NB4 (cell line): ENCODE measurements at regions not wholly inside any gene's neighbourhood (a gene's known extent, or its start where the extent isn't known, plus 50 kb on each side); places are given as distances from the start of the nearest gene placed in this dataset.

Experiments
- DNase-seq: peaks from one replicate; pipeline ENCODE4 v3.0.0; 2010; ENCODE audit warnings: low read depth
- H3K4me3 ChIP-seq: one replicate; pipeline ENCODE4 v1.5.1; 2011; ENCODE audit warnings: mild to moderate bottlenecking, low read depth, low read length, moderate library complexity
- MYC ChIP-seq: IDR thresholded peaks from 2 replicates; pipeline ENCODE4 v1.6.1; 2011; ENCODE audit warnings: low read depth, low read length
- POLR2A ChIP-seq: IDR thresholded peaks from 2 replicates; pipeline ENCODE4 v1.6.1; 2011; ENCODE audit warnings: mild to moderate bottlenecking; ENCODE audit not compliant: insufficient read length; ENCODE audit errors: extremely low read depth
- TF ChIP-seq, protein P1 (sequence below): IDR thresholded peaks from 2 replicates; pipeline ENCODE4 v1.6.1; 2011; ENCODE audit warnings: low read depth, low read length
- TF ChIP-seq, protein P2 (sequence below): IDR thresholded peaks from one replicate; pipeline ENCODE4 v1.5.1; 2012; ENCODE audit warnings: low read depth, low read length

DNA sequence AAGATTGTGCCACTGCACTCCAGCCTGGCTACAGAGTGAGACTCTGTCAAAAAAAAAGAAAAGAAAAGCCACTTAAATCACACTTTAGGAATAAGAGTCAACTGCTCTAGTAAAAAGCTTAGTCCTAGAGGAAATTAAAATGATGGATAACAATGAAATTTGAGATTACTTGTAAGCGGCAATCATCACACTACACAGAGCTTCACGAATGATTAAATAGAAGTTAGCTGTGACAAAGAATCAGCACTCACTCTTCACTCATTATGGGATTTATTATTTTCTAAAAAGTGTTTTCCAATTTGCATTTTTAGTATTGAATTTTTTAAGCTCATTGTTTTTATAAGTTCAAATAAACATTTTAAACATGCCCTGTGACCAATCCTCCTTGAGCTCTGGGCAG is 718.0 kb downstream of the UTRN start:
- H3K4me3 ChIP-seq, result no peak overlapping the region
- DNase-seq, result no peak
- TF ChIP-seq POLR2A, result no peak
- TF ChIP-seq MYC, result no peak
- TF ChIP-seq, protein P1, sequence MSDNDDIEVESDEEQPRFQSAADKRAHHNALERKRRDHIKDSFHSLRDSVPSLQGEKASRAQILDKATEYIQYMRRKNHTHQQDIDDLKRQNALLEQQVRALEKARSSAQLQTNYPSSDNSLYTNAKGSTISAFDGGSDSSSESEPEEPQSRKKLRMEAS, result no peak
- TF ChIP-seq, protein P2, sequence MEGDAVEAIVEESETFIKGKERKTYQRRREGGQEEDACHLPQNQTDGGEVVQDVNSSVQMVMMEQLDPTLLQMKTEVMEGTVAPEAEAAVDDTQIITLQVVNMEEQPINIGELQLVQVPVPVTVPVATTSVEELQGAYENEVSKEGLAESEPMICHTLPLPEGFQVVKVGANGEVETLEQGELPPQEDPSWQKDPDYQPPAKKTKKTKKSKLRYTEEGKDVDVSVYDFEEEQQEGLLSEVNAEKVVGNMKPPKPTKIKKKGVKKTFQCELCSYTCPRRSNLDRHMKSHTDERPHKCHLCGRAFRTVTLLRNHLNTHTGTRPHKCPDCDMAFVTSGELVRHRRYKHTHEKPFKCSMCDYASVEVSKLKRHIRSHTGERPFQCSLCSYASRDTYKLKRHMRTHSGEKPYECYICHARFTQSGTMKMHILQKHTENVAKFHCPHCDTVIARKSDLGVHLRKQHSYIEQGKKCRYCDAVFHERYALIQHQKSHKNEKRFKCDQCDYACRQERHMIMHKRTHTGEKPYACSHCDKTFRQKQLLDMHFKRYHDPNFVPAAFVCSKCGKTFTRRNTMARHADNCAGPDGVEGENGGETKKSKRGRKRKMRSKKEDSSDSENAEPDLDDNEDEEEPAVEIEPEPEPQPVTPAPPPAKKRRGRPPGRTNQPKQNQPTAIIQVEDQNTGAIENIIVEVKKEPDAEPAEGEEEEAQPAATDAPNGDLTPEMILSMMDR, result no peak

DNA sequence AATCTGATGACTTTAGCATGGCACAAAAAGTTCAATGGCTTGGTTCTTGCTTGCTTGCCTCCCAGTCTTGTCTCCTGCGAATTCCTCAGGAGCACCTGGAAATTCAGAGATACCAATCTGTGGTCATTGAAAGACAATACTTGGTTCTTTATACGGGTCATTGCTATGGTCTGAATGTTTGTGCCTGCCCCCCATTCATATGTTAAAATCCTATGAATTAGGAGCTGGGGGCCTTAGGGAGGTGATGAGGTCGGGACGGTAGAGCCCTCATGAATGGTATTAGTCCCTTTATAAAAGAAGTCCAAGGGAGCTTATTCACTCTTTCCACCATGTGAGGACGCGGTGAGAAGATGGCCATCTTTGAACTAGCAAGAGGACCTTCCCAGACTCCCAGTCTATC is 721.8 kb downstream of the UTRN start:
- TF ChIP-seq, protein P2, result no peak
- TF ChIP-seq, protein P1, result no peak
- TF ChIP-seq POLR2A, result no peak
- TF ChIP-seq MYC, result no peak
- DNase-seq, result no peak
- H3K4me3 ChIP-seq, result no peak overlapping the region

DNA sequence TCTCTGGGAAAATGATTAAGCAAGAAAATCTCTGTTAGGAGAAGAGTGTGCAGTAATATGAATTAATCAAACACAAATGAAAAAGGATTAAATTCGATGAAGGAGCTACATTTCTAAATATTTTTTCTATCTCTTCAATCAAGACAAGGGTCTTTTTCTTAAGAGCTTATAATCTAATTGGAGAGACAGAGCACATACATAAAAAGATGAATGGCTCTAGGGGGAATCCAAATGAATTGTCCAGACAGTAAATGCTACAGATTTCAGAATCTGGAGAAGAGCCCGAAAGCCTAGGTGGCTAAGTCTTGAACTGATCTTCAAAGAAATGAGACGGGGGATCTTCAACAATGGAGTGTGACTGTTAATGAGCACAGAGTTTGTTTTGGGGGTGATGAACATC is 723.6 kb downstream of the UTRN start:
- H3K4me3 ChIP-seq, result no peak overlapping the region
- no peak for DNase-seq
- TF ChIP-seq, protein P1, result no peak
- no peak for TF ChIP-seq POLR2A
- TF ChIP-seq, protein P2, result no peak
- TF ChIP-seq MYC, result no peak

DNA sequence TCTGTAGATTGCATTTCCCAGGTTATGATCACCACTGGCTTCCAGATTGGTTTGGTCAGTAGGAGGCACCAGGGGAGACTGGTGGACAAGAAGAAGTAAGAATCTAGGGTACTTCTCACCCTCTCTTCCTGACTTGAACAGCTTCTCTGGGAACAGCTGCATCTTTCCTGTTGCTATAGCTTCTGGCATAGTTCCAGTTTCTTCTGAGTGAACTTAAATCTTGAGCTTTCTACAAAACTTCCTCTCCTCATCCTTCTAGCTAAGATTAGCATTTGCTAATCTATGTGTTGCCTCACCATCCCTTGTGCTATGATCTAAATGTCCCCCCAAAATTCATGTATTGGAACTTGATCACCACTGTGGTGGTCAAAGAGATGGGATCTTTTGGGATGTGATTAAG is 724.6 kb downstream of the UTRN start:
- DNase-seq, result no peak
- TF ChIP-seq, protein P2, result no peak
- TF ChIP-seq, protein P1, result no peak
- TF ChIP-seq POLR2A (no peak), MYC (no peak)
- H3K4me3 ChIP-seq, result no peak overlapping the region

DNA sequence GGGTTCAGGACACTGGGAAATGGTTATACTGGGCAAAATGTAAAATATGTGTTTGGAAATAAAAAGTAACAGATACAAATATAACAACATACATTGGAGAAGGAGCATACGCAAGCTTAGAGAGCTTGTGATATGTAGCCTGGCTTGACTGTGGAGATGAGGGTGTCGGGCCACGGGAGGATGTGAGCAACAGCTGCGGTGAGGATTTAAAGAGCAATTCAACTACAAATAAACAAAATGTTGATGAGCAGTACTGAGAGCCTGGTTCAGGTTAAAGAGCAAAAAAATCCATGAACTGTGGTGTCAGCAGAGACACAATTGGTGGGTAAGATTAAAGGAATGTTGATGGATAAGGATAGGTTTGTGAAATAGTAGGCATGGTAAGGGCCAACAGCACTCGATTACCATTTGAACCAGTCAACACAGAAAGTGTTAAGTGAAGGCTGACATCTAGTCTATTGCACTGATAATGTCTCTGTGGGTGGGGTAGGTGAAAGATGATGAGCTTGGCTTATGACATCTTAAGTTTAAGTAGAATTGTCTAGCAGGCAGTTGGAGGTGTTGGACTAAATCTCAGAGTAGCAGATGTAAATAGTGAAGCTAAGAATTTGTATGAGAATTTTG is 723.2 kb downstream of the EPM2A start:
- TF ChIP-seq MYC, result no peak
- TF ChIP-seq, protein P1, result no peak
- TF ChIP-seq, protein P2, result no peak
- no peak for TF ChIP-seq POLR2A
- no peak overlapping the region for H3K4me3 ChIP-seq
- no peak for DNase-seq
